Loucy (cell line): ENCODE measurements at regions not wholly inside any gene's neighbourhood (a gene's known extent, or its start where the extent isn't known, plus 50 kb on each side); places are given as distances from the start of the nearest gene placed in this dataset.

Experiments used
- CTCF ChIP-seq: fragments of 200-600 bp; sonication (generic); conservative IDR thresholded peaks from 2 replicates; pipeline ENCODE4 v1.5.1; 2014; ENCODE audit warnings: mild to moderate bottlenecking, antibody characterized with exemption, low read length
- EZH2phosphoT487 ChIP-seq: fragments of 200-600 bp; IDR thresholded peaks from 2 replicates; pipeline ENCODE4 v1.6.1; 2018; ENCODE audit warnings: antibody characterized with exemption, mild to moderate bottlenecking, moderate library complexity, borderline replicate concordance

GRCh38 chr12:89797436-89797835 is 88.8 kb upstream of the ATP2B1 start:
- no peak for TF ChIP-seq CTCF
- TF ChIP-seq EZH2phosphoT487 = no peak
